Liver (tissue), 8 donors: ENCODE measurements at regions not wholly inside any gene's neighbourhood (a gene's known extent, or its start where the extent isn't known, plus 50 kb on each side); places are given as distances from the start of the nearest gene placed in this dataset.

Experiments used
- DNase-seq: peaks from one replicate; pipeline ENCODE4 v3.0.0-alpha.2; 2017; ENCODE audit warnings: low spot score
- H3K27ac ChIP-seq, 2 donors: one replicate each; pipeline ENCODE4 v1.7.0; 2013; ENCODE audit warnings: inconsistent platforms in 2 of 2, low read length in 2 of 2, control low read depth in 1 of 2, low read depth in 1 of 2, mild to moderate bottlenecking in 1 of 2
- H3K27me3 ChIP-seq, 4 donors: one replicate each; pipeline versions ENCODE4 v1.6.1 to v1.7.0; 2013; ENCODE audit warnings: low read length in 3 of 4, inconsistent platforms in 1 of 4, mild to moderate bottlenecking in 1 of 4, moderate library complexity in 1 of 4; ENCODE audit not compliant: control insufficient read depth in 4 of 4, insufficient read depth in 4 of 4
- H3K36me3 ChIP-seq, 4 donors: one replicate each; pipeline versions ENCODE4 v1.6.1 to v1.7.0; 2013; ENCODE audit warnings: low read length in 3 of 4, mild to moderate bottlenecking in 3 of 4, low read depth in 1 of 4, moderate library complexity in 1 of 4; ENCODE audit not compliant: control insufficient read depth in 4 of 4, insufficient read depth in 3 of 4
- H3K4me1 ChIP-seq, 4 donors: one replicate each; pipeline versions ENCODE4 v1.6.1 to v1.7.0; 2013; ENCODE audit warnings: low read length in 3 of 4, mild to moderate bottlenecking in 3 of 4, moderate library complexity in 1 of 4; ENCODE audit not compliant: control insufficient read depth in 4 of 4, insufficient read depth in 4 of 4
- H3K4me3 ChIP-seq, 3 donors: one replicate each; pipeline versions ENCODE4 v1.6.1 to v1.7.0; 2013; ENCODE audit warnings: low read length in 3 of 3, control low read depth in 1 of 3, low read depth in 1 of 3, mild to moderate bottlenecking in 1 of 3
- H3K9ac ChIP-seq, 2 donors: one replicate each; pipeline ENCODE4 v1.7.0; 2013; ENCODE audit warnings: low read length in 2 of 2, mild to moderate bottlenecking in 2 of 2, moderate library complexity in 2 of 2, control low read depth in 1 of 2, low read depth in 1 of 2
- H3K9me3 ChIP-seq, 4 donors: one replicate each; pipeline versions ENCODE4 v1.6.1 to v1.7.0; 2013; ENCODE audit warnings: low read length in 3 of 4; ENCODE audit not compliant: control insufficient read depth in 4 of 4
- EGR1 ChIP-seq, 2 donors: IDR thresholded peaks; 2 replicates each; pipeline ENCODE4 v1.6.1; 2016 to 2018; ENCODE audit warnings: antibody characterized with exemption in 2 of 2, low read depth in 2 of 2
- FOXA1 ChIP-seq: IDR thresholded peaks from 2 replicates; pipeline ENCODE4 v1.6.1; 2016; ENCODE audit warnings: antibody characterized with exemption
- FOXA2 ChIP-seq: IDR thresholded peaks from 2 replicates; pipeline ENCODE4 v1.6.1; 2016; ENCODE audit warnings: antibody characterized with exemption
- GABPA ChIP-seq, 2 donors: IDR thresholded peaks in 1 of 2; conservative IDR thresholded peaks in 1 of 2; 2 replicates each; pipeline ENCODE4 v1.6.1; 2016; ENCODE audit warnings: antibody characterized with exemption in 2 of 2, mild to moderate bottlenecking in 1 of 2, moderate library complexity in 1 of 2
- HNF4A ChIP-seq, 2 donors: conservative IDR thresholded peaks; 2 replicates each; pipeline ENCODE4 v1.6.1; 2016; ENCODE audit warnings: antibody characterized with exemption in 2 of 2, mild to moderate bottlenecking in 2 of 2
- HNF4G ChIP-seq: IDR thresholded peaks from 2 replicates; pipeline ENCODE4 v1.6.1; 2016; ENCODE audit warnings: antibody characterized with exemption
- JUND ChIP-seq, 2 donors: IDR thresholded peaks; 2 replicates each; pipeline ENCODE4 v1.6.1; 2016; ENCODE audit warnings: antibody characterized with exemption in 2 of 2
- NR2F2 ChIP-seq: IDR thresholded peaks from 2 replicates; pipeline ENCODE4 v1.6.1; 2016; ENCODE audit warnings: antibody characterized with exemption
- RAD21 ChIP-seq, 2 donors: IDR thresholded peaks; 2 replicates each; pipeline ENCODE4 v1.6.1; 2016; ENCODE audit warnings: antibody characterized with exemption in 2 of 2, mild to moderate bottlenecking in 2 of 2
- REST ChIP-seq: IDR thresholded peaks from 2 replicates; pipeline ENCODE4 v1.6.1; 2016; ENCODE audit warnings: antibody characterized with exemption, mild to moderate bottlenecking
- RXRA ChIP-seq, 2 donors: IDR thresholded peaks; 2 replicates each; pipeline ENCODE4 v1.6.1; 2017 to 2018; ENCODE audit warnings: antibody characterized with exemption in 2 of 2, mild to moderate bottlenecking in 1 of 2
- SP1 ChIP-seq: IDR thresholded peaks from 2 replicates; pipeline ENCODE4 v1.6.1; 2018; ENCODE audit warnings: antibody characterized with exemption, mild to moderate bottlenecking
- TAF1 ChIP-seq: conservative IDR thresholded peaks from 2 replicates; pipeline ENCODE4 v1.6.1; 2016; ENCODE audit warnings: antibody characterized with exemption, mild to moderate bottlenecking
- ZBTB33 ChIP-seq: IDR thresholded peaks from 2 replicates; pipeline ENCODE4 v1.6.1; 2016; ENCODE audit warnings: antibody characterized with exemption
- WGBS: extraction: QIAGEN DNeasy Blood & Tissue Kit; methylation state at CpG from one replicate; pipeline ENCODE4 v1.1.7; 2013; 5-methylcytosine and 5-hydroxymethylcytosine counted together
- TF ChIP-seq, protein P1 (sequence below): fragments of 150-350 bp; IDR thresholded peaks from 2 replicates; pipeline ENCODE4 v1.5.1; 2017; ENCODE audit warnings: improper control_type of control experiment, low read depth, low read length; ENCODE audit not compliant: missing input control
- donor health status: healthy.
- donor health status: healthy.
- donor health status: healthy.
- donor health status: healthy.
- donor health status: healthy.

- TF ChIP-seq REST = no peak
- TF ChIP-seq, protein P1, sequence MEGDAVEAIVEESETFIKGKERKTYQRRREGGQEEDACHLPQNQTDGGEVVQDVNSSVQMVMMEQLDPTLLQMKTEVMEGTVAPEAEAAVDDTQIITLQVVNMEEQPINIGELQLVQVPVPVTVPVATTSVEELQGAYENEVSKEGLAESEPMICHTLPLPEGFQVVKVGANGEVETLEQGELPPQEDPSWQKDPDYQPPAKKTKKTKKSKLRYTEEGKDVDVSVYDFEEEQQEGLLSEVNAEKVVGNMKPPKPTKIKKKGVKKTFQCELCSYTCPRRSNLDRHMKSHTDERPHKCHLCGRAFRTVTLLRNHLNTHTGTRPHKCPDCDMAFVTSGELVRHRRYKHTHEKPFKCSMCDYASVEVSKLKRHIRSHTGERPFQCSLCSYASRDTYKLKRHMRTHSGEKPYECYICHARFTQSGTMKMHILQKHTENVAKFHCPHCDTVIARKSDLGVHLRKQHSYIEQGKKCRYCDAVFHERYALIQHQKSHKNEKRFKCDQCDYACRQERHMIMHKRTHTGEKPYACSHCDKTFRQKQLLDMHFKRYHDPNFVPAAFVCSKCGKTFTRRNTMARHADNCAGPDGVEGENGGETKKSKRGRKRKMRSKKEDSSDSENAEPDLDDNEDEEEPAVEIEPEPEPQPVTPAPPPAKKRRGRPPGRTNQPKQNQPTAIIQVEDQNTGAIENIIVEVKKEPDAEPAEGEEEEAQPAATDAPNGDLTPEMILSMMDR = no peak
Observed at GRCh38 chr13:22270881-22271280, 600.0 kb downstream of the FGF9 start (continued).

DNA sequence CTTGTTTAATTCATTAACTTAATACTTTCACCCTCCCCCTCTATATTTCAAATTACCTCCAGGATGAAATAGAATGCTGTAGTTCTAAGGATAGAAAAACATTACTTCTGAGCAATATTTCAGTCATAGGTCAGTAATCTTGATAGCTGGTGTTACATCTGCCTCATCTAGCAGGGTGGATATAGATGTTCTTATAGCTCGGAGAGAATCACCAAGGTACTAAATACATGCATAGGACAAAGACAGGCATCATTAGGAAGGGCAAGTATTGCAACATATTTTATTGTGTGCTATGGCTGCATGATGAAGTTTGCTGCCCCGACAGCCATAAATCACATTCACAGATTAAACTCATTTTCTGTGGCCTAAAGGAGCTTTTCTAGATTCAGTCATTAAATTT lies 601.0 kb downstream of the FGF9 start:
- 76% methylated on average over 2 of the region's 2 CpGs for WGBS
- no peak overlapping the region for H3K4me3 ChIP-seq
- H3K27ac ChIP-seq = no peak overlapping the region
- no peak for TF ChIP-seq FOXA1
- no peak for TF ChIP-seq ZBTB33
- TF ChIP-seq FOXA2 = no peak
- no peak for TF ChIP-seq TAF1
- no peak for TF ChIP-seq GABPA (IDR thresholded peaks at IDR 0.05 in 1 of 2, conservative IDR thresholded peaks at IDR 0.05 in 1 of 2)
- TF ChIP-seq REST = no peak
- no peak for TF ChIP-seq RXRA (IDR thresholded peaks at IDR 0.05)
- no peak for TF ChIP-seq HNF4G
- no peak for TF ChIP-seq EGR1 (IDR thresholded peaks at IDR 0.05; ENCODE audit: low read depth in 2 of 2)
- TF ChIP-seq SP1 = no peak
- TF ChIP-seq HNF4A (conservative IDR thresholded peaks at IDR 0.05) = no peak
- TF ChIP-seq, protein P1 = no peak
- TF ChIP-seq JUND (IDR thresholded peaks at IDR 0.05) = no peak
- TF ChIP-seq NR2F2 = no peak
- no peak for TF ChIP-seq RAD21 (IDR thresholded peaks at IDR 0.05)
- H3K27me3 ChIP-seq = peaks cover 0 to 3% (median 0%) of the 10 kb centered on the region in 4 donors
- H3K4me1 ChIP-seq = no peaks in the 10 kb centered on the region
- no peaks in the 10 kb centered on the region for H3K36me3 ChIP-seq
- no peak overlapping the region for H3K9ac ChIP-seq
- peaks cover 0 to 13% (median 1%) of the 10 kb centered on the region in 4 donors for H3K9me3 ChIP-seq
- DNase-seq = no peak
